HepG2 (cell line): ENCODE measurements at regions not wholly inside any gene's neighbourhood (a gene's known extent, or its start where the extent isn't known, plus 50 kb on each side); places are given as distances from the start of the nearest gene placed in this dataset.

Experiments
- CHD2 ChIP-seq: IDR thresholded peaks from 2 replicates; pipeline ENCODE4 v1.6.1; 2011; ENCODE audit warnings: low read depth, low read length, improper control_type of control experiment
- EP300 ChIP-seq, 3 experiments: sonication (generic) in 1 of 3; formaldehyde crosslinking in 1 of 3; IDR thresholded peaks; 2 replicates each; pipeline versions ENCODE4 v1.5.1 to v1.6.1; 2011 to 2020; ENCODE audit warnings: low read depth in 2 of 3, low read length in 2 of 3, borderline replicate concordance in 1 of 3, improper control_type of control experiment in 1 of 3, mild to moderate bottlenecking in 1 of 3, missing genetic modification reagents in 1 of 3, moderate library complexity in 1 of 3
- ESRRA ChIP-seq: sonication (generic); formaldehyde crosslinking; IDR thresholded peaks from 2 replicates; pipeline ENCODE4 v1.5.1; 2020; ENCODE audit warnings: mild to moderate bottlenecking, low read depth, missing genetic modification reagents
- HMGA1 ChIP-seq: sonication (generic); formaldehyde crosslinking; conservative IDR thresholded peaks from 2 replicates; pipeline ENCODE4 v1.4.0; 2020; ENCODE audit warnings: missing genetic modification reagents
- IKZF1 ChIP-seq: fragments of 450-650 bp; IDR thresholded peaks from 2 replicates; pipeline ENCODE4 v1.7.1; 2016
- KDM2A ChIP-seq: sonication (generic); formaldehyde crosslinking; IDR thresholded peaks from 2 replicates; pipeline ENCODE4 v1.4.0; 2020; ENCODE audit warnings: low read depth, missing genetic modification reagents, borderline replicate concordance
- MATR3 ChIP-seq: sonication (generic); formaldehyde crosslinking; IDR thresholded peaks from 2 replicates; pipeline ENCODE4 v1.4.0; 2020; ENCODE audit warnings: missing genetic modification reagents
- NFRKB ChIP-seq: fragments of 450-650 bp; IDR thresholded peaks from 2 replicates; pipeline ENCODE4 v1.6.1; 2017
- NONO ChIP-seq, 2 experiments: fragments of 450-650 bp in 1 of 2; sonication (generic) in 1 of 2; formaldehyde crosslinking in 1 of 2; IDR thresholded peaks in 1 of 2; conservative IDR thresholded peaks in 1 of 2; 2 replicates each; pipeline versions ENCODE4 v1.6.1 to v1.8.0; 2017 to 2022; ENCODE audit warnings: mild to moderate bottlenecking in 1 of 2, missing genetic modification reagents in 1 of 2, moderate library complexity in 1 of 2
- ZNF879 ChIP-seq: sonication (generic); formaldehyde crosslinking; IDR thresholded peaks from 2 replicates; pipeline ENCODE4 v1.8.1; 2023; ENCODE audit warnings: missing genetic modification reagents
- TF ChIP-seq, protein P1 (sequence below): sonication (generic); formaldehyde crosslinking; IDR thresholded peaks from 2 replicates; pipeline ENCODE4 v1.8.0; 2022; ENCODE audit warnings: mild to moderate bottlenecking, missing genetic modification reagents, borderline replicate concordance
- TF ChIP-seq, protein P2 (sequence below): sonication (generic); formaldehyde crosslinking; IDR thresholded peaks from 2 replicates; pipeline ENCODE4 v1.4.0; 2020; ENCODE audit warnings: missing genetic modification reagents, mild to moderate bottlenecking, borderline replicate concordance

DNA sequence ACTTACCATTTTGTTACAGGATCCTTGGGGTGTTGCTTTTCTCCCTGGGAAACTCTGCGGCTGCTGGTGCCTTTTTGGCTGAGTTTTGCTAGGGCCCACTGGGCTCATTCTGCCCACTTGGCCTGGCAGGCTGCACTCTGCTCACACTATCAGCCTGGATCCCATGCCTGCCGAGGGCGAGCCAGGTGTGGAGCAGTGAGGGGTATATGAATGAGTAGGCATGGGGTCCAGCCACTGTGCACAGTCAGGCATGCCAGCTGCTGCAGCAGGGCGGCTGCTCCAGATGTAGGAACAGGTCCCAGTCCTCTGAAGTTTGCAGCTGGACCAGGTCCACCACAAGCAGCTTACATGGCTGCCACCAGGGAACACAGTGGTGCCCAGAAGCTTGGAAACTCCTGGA, 136.4 kb upstream of the CNTN3 start:
- TF ChIP-seq MATR3 (CRISPR knock-in tag) = no peak
- no peak for TF ChIP-seq NONO (IDR thresholded peaks at IDR 0.05)
- no peak for TF ChIP-seq NONO (CRISPR knock-in tag; conservative IDR thresholded peaks at IDR 0.05)
- no peak for TF ChIP-seq ZNF879 (CRISPR knock-in tag)
- TF ChIP-seq KDM2A (CRISPR knock-in tag) = no peak
- no peak for TF ChIP-seq IKZF1
- no peak for TF ChIP-seq HMGA1 (CRISPR knock-in tag)
- TF ChIP-seq CHD2 = no peak
- no peak for TF ChIP-seq EP300 (IDR thresholded peaks at IDR 0.05; ENCODE audit: low read depth in 2 of 2, low read length in 2 of 2)
- no peak for TF ChIP-seq EP300 (CRISPR knock-in tag; IDR thresholded peaks at IDR 0.05; ENCODE audit: borderline replicate concordance)
- TF ChIP-seq, protein P1, sequence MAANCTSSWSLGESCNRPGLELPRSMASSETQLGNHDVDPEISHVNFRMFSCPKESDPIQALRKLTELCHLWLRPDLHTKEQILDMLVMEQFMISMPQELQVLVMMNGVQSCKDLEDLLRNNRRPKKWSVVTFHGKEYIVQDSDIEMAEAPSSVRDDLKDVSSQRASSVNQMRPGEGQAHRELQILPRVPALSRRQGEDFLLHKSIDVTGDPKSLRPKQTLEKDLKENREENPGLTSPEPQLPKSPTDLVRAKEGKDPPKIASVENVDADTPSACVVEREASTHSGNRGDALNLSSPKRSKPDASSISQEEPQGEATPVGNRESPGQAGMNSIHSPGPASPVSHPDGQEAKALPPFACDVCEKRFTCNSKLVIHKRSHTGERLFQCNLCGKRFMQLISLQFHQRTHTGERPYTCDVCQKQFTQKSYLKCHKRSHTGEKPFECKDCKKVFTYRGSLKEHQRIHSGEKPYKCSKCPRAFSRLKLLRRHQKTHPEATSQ = no peak
- TF ChIP-seq NFRKB = no peak
- TF ChIP-seq, protein P2, sequence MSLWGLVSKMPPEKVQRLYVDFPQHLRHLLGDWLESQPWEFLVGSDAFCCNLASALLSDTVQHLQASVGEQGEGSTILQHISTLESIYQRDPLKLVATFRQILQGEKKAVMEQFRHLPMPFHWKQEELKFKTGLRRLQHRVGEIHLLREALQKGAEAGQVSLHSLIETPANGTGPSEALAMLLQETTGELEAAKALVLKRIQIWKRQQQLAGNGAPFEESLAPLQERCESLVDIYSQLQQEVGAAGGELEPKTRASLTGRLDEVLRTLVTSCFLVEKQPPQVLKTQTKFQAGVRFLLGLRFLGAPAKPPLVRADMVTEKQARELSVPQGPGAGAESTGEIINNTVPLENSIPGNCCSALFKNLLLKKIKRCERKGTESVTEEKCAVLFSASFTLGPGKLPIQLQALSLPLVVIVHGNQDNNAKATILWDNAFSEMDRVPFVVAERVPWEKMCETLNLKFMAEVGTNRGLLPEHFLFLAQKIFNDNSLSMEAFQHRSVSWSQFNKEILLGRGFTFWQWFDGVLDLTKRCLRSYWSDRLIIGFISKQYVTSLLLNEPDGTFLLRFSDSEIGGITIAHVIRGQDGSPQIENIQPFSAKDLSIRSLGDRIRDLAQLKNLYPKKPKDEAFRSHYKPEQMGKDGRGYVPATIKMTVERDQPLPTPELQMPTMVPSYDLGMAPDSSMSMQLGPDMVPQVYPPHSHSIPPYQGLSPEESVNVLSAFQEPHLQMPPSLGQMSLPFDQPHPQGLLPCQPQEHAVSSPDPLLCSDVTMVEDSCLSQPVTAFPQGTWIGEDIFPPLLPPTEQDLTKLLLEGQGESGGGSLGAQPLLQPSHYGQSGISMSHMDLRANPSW (CRISPR knock-in tag) = no peak
- no peak for TF ChIP-seq ESRRA (CRISPR knock-in tag)
